PFSK-1 (cell line): ENCODE measurements at regions not wholly inside any gene's neighbourhood (a gene's known extent, or its start where the extent isn't known, plus 50 kb on each side); places are given as distances from the start of the nearest gene placed in this dataset.

Experiments
- FOXP2 ChIP-seq: optimal IDR thresholded peaks from 2 replicates; pipeline ENCODE3; 2011; ENCODE audit warnings: borderline replicate concordance, control low read depth, inconsistent platforms; ENCODE audit not compliant: insufficient read depth; ENCODE audit errors: extremely low read length, extremely low read depth
- POLR2AphosphoS5 ChIP-seq: IDR thresholded peaks from 2 replicates; pipeline ENCODE4 v1.6.1; 2012; ENCODE audit warnings: low read depth, mild to moderate bottlenecking, control low read depth, low read length, moderate library complexity
- REST ChIP-seq, 2 experiments: IDR thresholded peaks; 2 replicates each; pipeline versions ENCODE4 v1.6.1 to v1.8.0; 2011 to 2012; ENCODE audit warnings: low read depth in 2 of 2, low read length in 2 of 2, control low read depth in 1 of 2, inconsistent platforms in 1 of 2, mild to moderate bottlenecking in 1 of 2, moderate library complexity in 1 of 2; ENCODE audit not compliant: insufficient read depth in 1 of 2
- SIN3A ChIP-seq: IDR thresholded peaks from 2 replicates; pipeline ENCODE4 v1.6.1; 2012; ENCODE audit warnings: mild to moderate bottlenecking, low read length, moderate library complexity, borderline replicate concordance; ENCODE audit not compliant: insufficient read depth
- TAF1 ChIP-seq: IDR thresholded peaks from 2 replicates; pipeline ENCODE4 v1.6.1; 2012; ENCODE audit warnings: low read length, control low read depth, borderline replicate concordance; ENCODE audit not compliant: insufficient read depth

GRCh38 chr5:63121471-63121870 lies 542.9 kb downstream of the LRRC70 start:
- TF ChIP-seq POLR2AphosphoS5 (no peak), SIN3A (no peak), TAF1 (no peak), FOXP2 (no peak), REST (IDR thresholded peaks at IDR 0.05; ENCODE audit: insufficient read depth in 1 of 2, low read depth in 2 of 2, low read length in 2 of 2) (no peak)

DNA sequence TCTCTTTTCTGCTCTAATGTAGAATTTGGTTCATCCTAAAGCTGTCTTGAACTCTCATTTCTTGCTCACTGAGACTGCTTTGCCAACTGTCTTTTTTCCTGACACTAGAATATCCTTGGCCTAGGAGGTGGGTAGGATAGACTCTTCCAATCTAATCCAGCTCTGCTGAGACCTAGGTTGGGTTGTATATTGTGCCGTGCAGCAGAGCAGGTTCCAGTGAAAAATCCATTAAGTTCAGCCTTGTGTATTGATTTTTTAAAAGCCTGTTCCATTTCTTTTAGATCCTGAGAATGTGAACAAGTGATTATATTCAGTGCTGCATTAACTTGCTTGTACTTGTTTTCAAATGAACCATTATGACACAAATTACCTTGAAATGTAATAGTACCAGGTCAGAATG lies 539.6 kb downstream of the LRRC70 start:
- TF ChIP-seq SIN3A (no peak), FOXP2 (no peak), POLR2AphosphoS5 (no peak), REST (IDR thresholded peaks at IDR 0.05; ENCODE audit: insufficient read depth in 1 of 2, low read depth in 2 of 2, low read length in 2 of 2) (no peak)

GRCh38 chr5:63111891-63112290 lies 533.3 kb downstream of the LRRC70 start:
- TF ChIP-seq POLR2AphosphoS5 (no peak), FOXP2 (no peak), TAF1 (no peak), REST (IDR thresholded peaks at IDR 0.05; ENCODE audit: insufficient read depth in 1 of 2, low read depth in 2 of 2, low read length in 2 of 2) (no peak), SIN3A (no peak)

- no peak for TF ChIP-seq FOXP2
- no peak for TF ChIP-seq POLR2AphosphoS5
- TF ChIP-seq SIN3A = no peak
- no peak for TF ChIP-seq REST (IDR thresholded peaks at IDR 0.05; ENCODE audit: insufficient read depth in 1 of 2, low read depth in 2 of 2, low read length in 2 of 2)
- no peak for TF ChIP-seq TAF1
Measured at GRCh38 chr5:63101870-63102269, 523.3 kb downstream of the LRRC70 start.

GRCh38 chr5:63097286-63097685 lies 518.7 kb downstream of the LRRC70 start:
- TF ChIP-seq TAF1 (no peak), FOXP2 (no peak), POLR2AphosphoS5 (no peak), SIN3A (no peak), REST (IDR thresholded peaks at IDR 0.05; ENCODE audit: insufficient read depth in 1 of 2, low read depth in 2 of 2, low read length in 2 of 2) (no peak)
